ENCODE measurements at regions not wholly inside any gene's neighbourhood (a gene's known extent, or its start where the extent isn't known, plus 50 kb on each side); places are given as distances from the start of the nearest gene placed in this dataset.
"Not testable (repeated sequence)": the region's sequence is repeated elsewhere in the genome, so short reads cannot be mapped to it uniquely, and the experiment has no call there.

GRCh38 chr6:5876076-5876475, 130.6 kb downstream of the NRN1 start:
- Histone ChIP-seq H4K20me1 (ENCODE audit: control insufficient read depth, insufficient read depth, insufficient read length) (no peaks in the 10 kb centered on the region), H3K79me2 (ENCODE audit: insufficient read depth, low read length) (no peaks in the 10 kb centered on the region), H3K27me3 (ENCODE audit: insufficient read depth, low read length) (no peaks in the 10 kb centered on the region; the same call in 1 of the 2 replicates), H3K27ac (ENCODE audit: insufficient read length, low read depth, low read length) (no peak overlapping the region), H3K14ac (ENCODE audit: insufficient read depth, low read length) (no peak overlapping the region), H3K56ac (ENCODE audit: insufficient read length, low read depth, low read length) (no peak overlapping the region), H2BK12ac (ENCODE audit: insufficient read length, low read depth, low read length) (no peak overlapping the region), H3K4me2 (ENCODE audit: insufficient read depth, insufficient read length, low read length) (no peak overlapping the region), H4K91ac (ENCODE audit: insufficient read length, low read depth, low read length) (no peak overlapping the region), H3T11ph (ENCODE audit: low read length) (no peak overlapping the region), H3K79me1 (ENCODE audit: insufficient read depth, low read depth, low read length, poor library complexity, severe bottlenecking) (no peaks in the 10 kb centered on the region), H2AFZ (ENCODE audit: low read length) (no peak overlapping the region), H3K4me1 (ENCODE audit: insufficient read depth, low read length) (no peaks in the 10 kb centered on the region), H3K18ac (ENCODE audit: insufficient read length, low read depth, low read length) (no peak overlapping the region), H2BK5ac (ENCODE audit: insufficient read length, low read length) (no peak overlapping the region), H3K9ac (ENCODE audit: extremely low read depth, insufficient read length, low read length) (no peak overlapping the region), H2BK20ac (ENCODE audit: low read depth, low read length, poor library complexity, severe bottlenecking) (no peak overlapping the region), H2BK120ac (ENCODE audit: low read depth, low read length, poor library complexity, severe bottlenecking) (no peak overlapping the region), H2BK15ac (ENCODE audit: low read depth, low read length) (no peak overlapping the region), H3K4ac (ENCODE audit: low read depth, low read length) (no peak overlapping the region), H2AK5ac (ENCODE audit: insufficient read length, low read length) (no peak overlapping the region), H4K8ac (replicated peaks; ENCODE audit: insufficient read length, low read depth, low read length) (no peak overlapping the region), H3K23me2 (ENCODE audit: insufficient read length, low read depth, low read length, poor library complexity, severe bottlenecking) (no peaks in the 10 kb centered on the region), H3K9me3 (ENCODE audit: control insufficient read depth, low read depth, low read length) (no peaks in the 10 kb centered on the region), H4K5ac (ENCODE audit: insufficient read length, low read depth, low read length) (no peak overlapping the region), H3K23ac (ENCODE audit: insufficient read length, low read depth, low read length) (no peak overlapping the region)
- no peaks in the 10 kb centered on the region for H3K36me3 Mint-ChIP-seq (ENCODE audit: insufficient read depth in 1 of 3, low read depth in 3 of 3)
- no CpG with 5 or more reads among the region's 4 CpGs for whole genome bisulfite sequencing (ENCODE audit: extremely low coverage, insufficient read length, low lambda C conversion rate)
- no peaks in the 10 kb centered on the region for H3K4me1 Mint-ChIP-seq
- peaks cover 13% of the 10 kb centered on the region for H3K27me3 Mint-ChIP-seq (ENCODE audit: low read depth)
- H3K27ac Mint-ChIP-seq = no peak overlapping the region
- no peak overlapping the region for H3K4me3 Mint-ChIP-seq
- H3K9me3 Mint-ChIP-seq = peaks cover 7% of the 10 kb centered on the region in 2 experiments
- no peak for DNase-seq
- no peak for TF ChIP-seq CTCF (conservative IDR thresholded peaks at IDR 0.05)

GRCh38 chr6:5873976-5874375, 132.7 kb downstream of the NRN1 start:
- H3K27ac ChIP-seq (ENCODE audit: insufficient read length, low read depth, low read length); H4K91ac ChIP-seq (ENCODE audit: insufficient read length, low read depth, low read length); H3K4me3 Mint-ChIP-seq; H3K36me3 Mint-ChIP-seq (ENCODE audit: insufficient read depth in 1 of 3, low read depth in 3 of 3); H3K27ac Mint-ChIP-seq; H4K8ac ChIP-seq (replicated peaks; ENCODE audit: insufficient read length, low read depth, low read length); DNase-seq; H3K14ac ChIP-seq (ENCODE audit: insufficient read depth, low read length); H3K9me3 ChIP-seq (ENCODE audit: control insufficient read depth, low read depth, low read length); H2BK120ac ChIP-seq (ENCODE audit: low read depth, low read length, poor library complexity, severe bottlenecking); H3K23me2 ChIP-seq (ENCODE audit: insufficient read length, low read depth, low read length, poor library complexity, severe bottlenecking); H3K4ac ChIP-seq (ENCODE audit: low read depth, low read length); H3T11ph ChIP-seq (ENCODE audit: low read length); H3K18ac ChIP-seq (ENCODE audit: insufficient read length, low read depth, low read length); H3K9me3 Mint-ChIP-seq; H4K20me1 ChIP-seq (ENCODE audit: control insufficient read depth, insufficient read depth, insufficient read length); H2BK12ac ChIP-seq (ENCODE audit: insufficient read length, low read depth, low read length); H2BK20ac ChIP-seq (ENCODE audit: low read depth, low read length, poor library complexity, severe bottlenecking); H2AFZ ChIP-seq (ENCODE audit: low read length); H3K27me3 Mint-ChIP-seq (ENCODE audit: low read depth); H2AK5ac ChIP-seq (ENCODE audit: insufficient read length, low read length); H4K5ac ChIP-seq (ENCODE audit: insufficient read length, low read depth, low read length); H2BK15ac ChIP-seq (ENCODE audit: low read depth, low read length); H3K4me1 ChIP-seq (ENCODE audit: insufficient read depth, low read length); H3K23ac ChIP-seq (ENCODE audit: insufficient read length, low read depth, low read length); H3K27me3 ChIP-seq (ENCODE audit: insufficient read depth, low read length); H2BK5ac ChIP-seq (ENCODE audit: insufficient read length, low read length); H3K9ac ChIP-seq (ENCODE audit: extremely low read depth, insufficient read length, low read length); H3K4me1 Mint-ChIP-seq; H3K56ac ChIP-seq (ENCODE audit: insufficient read length, low read depth, low read length); H3K79me2 ChIP-seq (ENCODE audit: insufficient read depth, low read length); H3K79me1 ChIP-seq (ENCODE audit: insufficient read depth, low read depth, low read length, poor library complexity, severe bottlenecking); H3K4me2 ChIP-seq (ENCODE audit: insufficient read depth, insufficient read length, low read length): not testable (repeated sequence)
